D341Med (cell line): ENCODE measurements at regions not wholly inside any gene's neighbourhood (a gene's known extent, or its start where the extent isn't known, plus 50 kb on each side); places are given as distances from the start of the nearest gene placed in this dataset.
"Not testable (repeated sequence)": the region's sequence is repeated elsewhere in the genome, so short reads cannot be mapped to it uniquely, and the experiment has no call there.

Experiments used
- DNase-seq: peaks from one replicate; pipeline ENCODE4 v3.0.0; 2012; ENCODE audit warnings: low spot score

GRCh38 chr4:159941076-159941475, 838.2 kb downstream of the RAPGEF2 start:
- DNase-seq: no peak

DNA sequence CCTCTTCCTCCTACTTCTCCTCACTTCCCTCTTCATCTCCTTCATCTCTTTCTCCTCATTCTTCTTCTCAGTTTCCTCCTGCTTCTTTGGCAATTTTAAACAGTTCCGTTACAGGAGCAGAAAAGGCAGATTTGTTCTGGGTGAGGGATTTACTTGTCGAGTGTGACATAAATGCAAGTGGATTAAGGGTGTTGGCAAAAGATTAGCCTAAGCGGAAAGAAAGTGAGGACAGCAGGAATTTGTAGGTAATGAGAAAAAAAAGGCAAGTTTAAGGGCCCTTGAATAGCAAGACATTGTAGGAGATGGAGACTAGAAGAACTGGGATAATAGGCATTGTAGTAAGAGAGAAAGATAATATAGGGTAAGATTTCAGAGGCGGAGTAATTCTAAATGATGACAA, 841.6 kb downstream of the RAPGEF2 start:
- DNase-seq: no peak

- peak; percentile 38 for DNase-seq
Measured at GRCh38 chr4:159946983-159947615, 844.2 kb downstream of the RAPGEF2 start.

GRCh38 chr4:159950707-159951106, 847.8 kb downstream of the RAPGEF2 start:
- DNase-seq: no peak

GRCh38 chr4:159966746-159967145, 863.9 kb downstream of the RAPGEF2 start:
- no peak for DNase-seq

DNA sequence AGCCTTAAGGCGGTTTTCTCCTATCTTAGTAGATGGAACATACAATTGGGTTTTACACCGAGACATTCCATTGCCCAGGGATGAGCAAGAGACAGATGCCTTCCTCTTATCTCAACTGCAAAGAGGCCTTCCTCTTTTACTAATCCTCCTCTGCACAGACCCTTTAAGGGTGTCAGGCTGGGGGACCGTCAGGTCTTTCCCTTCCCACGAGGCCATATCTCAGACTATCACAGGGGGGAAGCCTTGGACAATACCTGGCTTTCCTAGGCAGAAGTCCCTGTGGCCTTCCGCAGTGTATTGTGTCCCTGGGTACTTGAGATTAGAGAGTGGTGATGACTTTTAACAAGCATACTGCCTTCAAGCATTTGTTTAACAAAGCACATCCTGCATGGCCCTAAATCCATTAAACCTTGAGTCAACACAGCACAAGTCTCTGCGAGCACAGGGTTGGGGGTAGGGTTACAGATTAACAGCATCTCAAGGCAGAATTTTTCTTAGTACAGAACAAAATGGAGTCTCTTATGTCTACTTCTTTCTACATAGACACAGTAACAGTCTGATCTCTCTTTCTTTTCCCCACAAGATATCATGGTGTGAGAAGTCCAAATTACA, 874.1 kb downstream of the RAPGEF2 start:
- not testable (repeated sequence) for DNase-seq

DNA sequence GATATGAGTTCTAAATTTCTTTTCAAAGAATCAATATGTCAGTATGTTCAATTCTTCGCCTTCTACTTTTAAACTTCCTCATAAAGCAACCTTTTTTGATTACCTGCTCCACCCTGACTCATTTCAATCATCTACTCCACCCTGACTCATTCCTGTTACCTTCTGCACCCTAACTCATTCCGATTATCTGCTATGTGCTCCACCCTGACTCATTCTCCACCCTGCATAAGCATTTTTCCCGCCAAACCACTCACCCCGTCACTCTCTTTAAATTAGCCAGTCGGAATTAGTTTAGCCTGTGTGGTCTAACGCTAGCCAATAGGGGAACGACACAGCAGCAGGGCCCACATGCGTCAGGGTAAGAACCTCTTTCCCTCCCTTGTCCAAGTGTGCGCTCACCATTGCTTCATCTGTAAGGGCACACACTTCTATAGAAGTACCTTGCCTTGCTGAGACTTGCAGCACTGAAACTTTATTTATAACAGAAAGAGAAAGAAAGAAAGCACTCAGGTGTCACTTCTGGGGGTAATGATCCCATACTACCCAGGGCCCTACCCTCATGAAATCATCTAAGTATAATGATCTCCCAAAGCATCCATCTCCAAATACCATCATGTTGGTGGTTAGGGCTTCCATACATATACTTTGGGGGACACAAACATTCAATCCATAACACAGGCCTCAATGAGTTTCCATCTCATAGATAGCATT, 875.2 kb downstream of the RAPGEF2 start:
- no peak for DNase-seq

DNA sequence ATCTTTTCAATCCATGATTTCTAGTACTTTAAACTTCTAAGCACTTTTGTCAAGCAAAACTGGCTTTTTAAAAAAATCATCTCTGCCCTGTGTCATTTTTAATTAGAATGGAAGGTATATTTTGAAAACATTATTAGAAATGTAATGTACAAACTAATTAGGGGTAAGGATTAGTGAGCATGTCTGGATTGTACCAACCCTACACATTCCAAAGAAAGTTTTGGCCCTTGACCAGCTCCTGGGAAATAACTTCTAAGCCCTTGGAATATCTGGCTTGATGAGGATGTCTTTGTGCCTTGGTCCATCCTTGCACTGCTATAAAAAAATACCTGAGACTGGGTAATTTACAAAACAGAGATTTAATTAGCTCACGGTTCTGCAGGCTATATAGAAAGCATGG, 876.5 kb downstream of the RAPGEF2 start:
- no peak for DNase-seq

GRCh38 chr4:159979953-159980352, 877.1 kb downstream of the RAPGEF2 start:
- no peak for DNase-seq

- peak; percentile 45 for DNase-seq
Measured at GRCh38 chr4:159980826-159981468, 878.1 kb downstream of the RAPGEF2 start.

DNA sequence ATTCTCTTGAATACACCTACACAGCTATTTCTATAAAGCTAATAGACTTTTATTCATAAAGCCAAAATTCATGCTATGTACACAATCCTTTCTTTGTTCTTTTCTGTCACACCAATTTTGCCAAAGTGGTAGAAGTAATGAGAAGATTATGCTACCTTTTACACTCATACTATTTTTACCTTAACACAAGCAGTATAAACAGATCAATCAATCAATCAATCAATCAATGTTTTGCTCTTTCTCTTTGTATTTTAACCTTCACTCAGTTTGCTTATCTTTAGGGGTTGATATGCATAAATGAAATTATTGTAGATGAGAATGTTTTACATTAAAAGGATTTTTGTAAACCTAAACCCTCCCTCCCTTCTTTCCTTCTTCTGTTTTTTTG, 878.6 kb downstream of the RAPGEF2 start:
- DNase-seq: no peak

- no peak for DNase-seq
Measured at GRCh38 chr4:159983082-159983481, 880.2 kb downstream of the RAPGEF2 start.

DNA sequence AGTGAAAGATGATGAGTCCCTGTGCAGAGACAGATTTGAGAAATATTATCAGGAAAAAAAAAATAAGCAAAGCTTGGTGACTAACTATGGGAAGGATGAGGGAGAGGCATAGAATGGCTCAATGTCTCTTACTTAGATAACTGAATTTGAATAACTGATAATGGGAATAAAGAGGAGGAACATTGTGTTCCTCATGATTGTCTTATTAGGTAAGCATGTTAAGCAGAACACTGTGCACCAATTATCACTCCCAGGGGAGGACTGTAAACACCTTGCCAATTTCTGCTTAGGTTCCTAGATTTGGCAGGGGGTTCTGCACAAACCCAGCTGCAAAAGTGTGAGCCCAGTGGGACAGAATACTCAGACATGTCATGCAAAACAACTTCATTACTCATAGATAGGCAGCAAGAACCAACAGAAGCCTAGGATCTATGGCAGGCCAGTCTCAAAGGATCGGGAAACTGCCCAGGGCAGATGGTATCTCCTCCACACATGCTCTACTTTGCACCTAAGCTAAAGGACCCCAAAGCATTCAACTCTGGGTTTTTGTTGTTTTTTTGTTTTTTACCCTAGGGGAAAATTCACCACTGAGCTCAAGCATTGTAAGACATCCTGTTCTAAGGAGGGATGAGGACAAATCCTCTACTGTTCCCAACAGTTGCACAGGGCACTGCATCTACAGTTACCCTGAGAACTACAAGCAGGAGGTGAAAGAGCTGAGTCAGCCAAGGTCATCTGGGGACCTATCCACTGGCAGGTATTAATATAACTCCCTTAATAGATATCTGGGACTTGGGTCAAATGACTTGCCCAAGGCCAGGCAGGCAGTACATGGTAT, 907.0 kb downstream of the RAPGEF2 start:
- DNase-seq: no peak

GRCh38 chr4:160019936-160020335, 917.1 kb downstream of the RAPGEF2 start:
- no peak for DNase-seq

DNA sequence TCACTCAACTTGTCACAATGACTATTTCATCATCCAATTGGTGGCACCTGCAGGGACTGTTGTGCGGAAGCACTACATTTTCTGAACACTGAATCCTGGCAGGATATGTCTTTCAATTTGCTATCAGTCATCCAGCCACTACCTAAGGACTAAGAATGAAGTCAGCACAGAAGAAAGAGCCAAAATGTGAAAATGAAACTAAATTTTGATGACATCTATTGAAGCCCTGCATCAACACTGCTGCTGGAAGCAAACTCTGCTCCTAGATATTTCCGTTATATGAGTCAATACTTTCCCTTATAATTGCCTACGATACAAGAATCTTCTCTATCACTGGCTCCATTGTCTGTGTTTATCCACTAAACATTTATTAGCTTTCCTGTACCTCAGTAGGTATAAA, 917.9 kb downstream of the RAPGEF2 start:
- no peak for DNase-seq

GRCh38 chr4:160021870-160022269, 919.0 kb downstream of the RAPGEF2 start:
- no peak for DNase-seq

DNA sequence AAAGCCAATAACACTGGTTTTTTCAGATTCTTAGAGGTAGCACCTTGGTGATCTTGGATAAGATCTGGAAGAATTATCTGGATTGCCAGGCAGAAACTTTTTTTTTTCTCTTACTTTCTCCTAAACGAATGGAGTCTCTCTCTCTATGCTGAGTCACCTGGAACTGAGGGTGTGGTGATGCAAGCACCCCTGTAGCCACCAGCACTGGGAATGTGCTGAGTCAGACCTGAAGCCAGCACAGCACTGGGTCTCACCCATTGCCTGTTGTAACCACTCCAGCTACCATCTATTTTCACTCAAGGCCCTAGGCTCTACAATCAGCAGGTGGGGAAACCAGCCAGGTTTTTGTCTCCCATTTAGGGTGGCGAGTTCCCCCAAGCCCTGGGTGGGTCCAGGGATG, 923.8 kb downstream of the RAPGEF2 start:
- DNase-seq: no peak

GRCh38 chr4:160034501-160034900, 931.6 kb downstream of the RAPGEF2 start:
- DNase-seq: no peak

DNA sequence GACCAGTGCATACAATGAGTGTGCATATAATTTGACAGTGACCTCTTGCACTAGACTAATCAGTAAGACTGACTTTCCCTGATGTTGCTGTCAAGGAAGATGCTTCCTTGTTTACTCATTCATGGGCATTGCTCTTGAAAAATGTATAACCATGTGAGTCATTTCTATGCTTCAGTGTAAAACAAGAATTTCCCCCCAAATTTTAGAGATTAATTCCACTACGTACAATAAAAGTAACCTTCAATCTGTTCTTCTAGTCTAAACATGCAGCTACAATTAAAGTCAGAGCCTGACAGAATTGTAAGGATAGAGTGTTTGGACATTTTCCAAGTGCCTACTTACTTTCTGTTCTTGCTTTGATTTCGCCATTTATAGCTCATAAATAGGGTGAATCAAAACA, 935.7 kb downstream of the RAPGEF2 start:
- no peak for DNase-seq

DNA sequence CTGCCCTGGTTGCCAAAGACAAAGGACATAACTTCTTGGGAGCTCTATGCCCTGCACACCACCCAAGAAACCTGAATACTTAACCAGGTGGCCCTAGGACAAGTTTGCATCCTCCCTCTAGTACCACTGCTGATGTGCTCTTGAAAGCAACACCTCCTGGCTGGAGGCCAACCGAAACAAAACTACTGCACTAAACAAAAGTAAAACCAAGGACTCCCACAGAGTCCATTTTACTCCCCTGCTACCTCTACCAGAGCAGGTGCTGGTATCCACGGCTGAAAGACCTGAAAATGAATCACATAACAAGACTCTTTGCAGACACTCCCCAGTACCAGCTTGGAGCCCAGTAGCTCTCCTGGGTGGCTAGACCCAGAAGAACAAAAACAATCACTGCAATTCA, 941.8 kb downstream of the RAPGEF2 start:
- no peak for DNase-seq

GRCh38 chr4:160082432-160083207, 979.7 kb downstream of the RAPGEF2 start:
- DNase-seq: no peak
